ENCODE measurements at regions not wholly inside any gene's neighbourhood (a gene's known extent, or its start where the extent isn't known, plus 50 kb on each side); places are given as distances from the start of the nearest gene placed in this dataset.

DNA sequence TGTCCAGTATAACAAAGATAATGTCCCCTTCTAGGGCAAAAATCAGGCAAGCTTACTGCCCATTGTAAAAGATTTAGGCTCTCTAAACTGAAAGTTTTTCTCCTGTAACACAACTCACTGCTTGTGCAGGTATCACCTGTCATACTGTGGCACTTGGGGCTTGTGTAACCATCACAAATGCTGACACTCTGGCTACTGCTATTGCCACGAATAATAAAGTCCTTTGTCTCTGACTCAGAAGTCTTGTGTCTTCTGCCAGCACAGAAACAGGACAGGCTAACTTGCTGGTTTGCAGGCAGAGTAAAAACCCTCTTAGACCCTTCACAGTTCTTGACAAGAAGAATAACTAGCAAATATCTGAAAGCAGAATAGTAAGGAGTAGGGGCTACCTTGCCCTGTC is 273.9 kb downstream of the RPS24 start:
- TF ChIP-seq CTCF (IDR thresholded peaks at IDR 0.05) (no peak), POLR2A (IDR thresholded peaks at IDR 0.05) (no peak)

All from testis (tissue), 2 donors.